A549 (cell line): ENCODE measurements at regions not wholly inside any gene's neighbourhood (a gene's known extent, or its start where the extent isn't known, plus 50 kb on each side); places are given as distances from the start of the nearest gene placed in this dataset.

ENCODE experiments used
- CHD4 ChIP-seq: fragments of 200-600 bp; sonication (generic); IDR thresholded peaks from 2 replicates; pipeline ENCODE4 v1.6.1; 2016; ENCODE audit warnings: antibody characterized with exemption, mild to moderate bottlenecking, borderline replicate concordance
- CTCF ChIP-seq: fragments of >200 bp; sonication (Bioruptor Twin); formaldehyde crosslinking; IDR thresholded peaks from 3 replicates; pipeline ENCODE4 v1.5.1; 2016
- EP300 ChIP-seq, 2 experiments: fragments of >200 bp; sonication (Bioruptor Twin); formaldehyde crosslinking; IDR thresholded peaks; 2 replicates in 1 of 2; 3 replicates in 1 of 2; pipeline ENCODE4 v1.6.1; 2016 to 2017
- HDAC2 ChIP-seq: fragments of 200-600 bp; sonication (generic); IDR thresholded peaks from 2 replicates; pipeline ENCODE4 v1.6.1; 2016
- HOXA7 ChIP-seq: fragments of 250-450 bp; sonication (Bioruptor Pico); IDR thresholded peaks from 2 replicates; pipeline ENCODE4 v1.5.0; 2020; ENCODE audit warnings: mild to moderate bottlenecking, moderate library complexity
- KDM5A ChIP-seq: fragments of 200-600 bp; sonication (generic); IDR thresholded peaks from 2 replicates; pipeline ENCODE4 v1.6.1; 2016; ENCODE audit warnings: antibody characterized with exemption, mild to moderate bottlenecking
- MAFK ChIP-seq: fragments of 450-650 bp; IDR thresholded peaks from 2 replicates; pipeline ENCODE4 v1.6.1; 2014; ENCODE audit not compliant: partially characterized antibody
- MAX ChIP-seq: IDR thresholded peaks from 2 replicates; pipeline ENCODE4 v1.6.1; 2012
- MYC ChIP-seq: IDR thresholded peaks from 2 replicates; pipeline ENCODE4 v1.6.1; 2012; ENCODE audit warnings: mild to moderate bottlenecking, inconsistent platforms, low read length, improper control_type of control experiment, borderline replicate concordance
- NFE2L2 ChIP-seq: fragments of 150-350 bp; conservative IDR thresholded peaks from 2 replicates; pipeline ENCODE4 v1.6.1; 2014; ENCODE audit warnings: low read length
- POLR2A ChIP-seq: IDR thresholded peaks from 2 replicates; pipeline ENCODE4 v1.6.1; 2012; ENCODE audit warnings: mild to moderate bottlenecking, low read length
- RAD21 ChIP-seq, 2 experiments: fragments of >200 bp in 1 of 2; sonication (Bioruptor Twin) in 1 of 2; formaldehyde crosslinking in 1 of 2; IDR thresholded peaks in 1 of 2; conservative IDR thresholded peaks in 1 of 2; 2 replicates in 1 of 2; 3 replicates in 1 of 2; pipeline ENCODE4 v1.6.1; 2012 to 2018; ENCODE audit warnings: inconsistent platforms in 1 of 2
- SMC3 ChIP-seq: fragments of >200 bp; sonication (Bioruptor Twin); formaldehyde crosslinking; IDR thresholded peaks from 3 replicates; pipeline ENCODE4 v1.6.1; 2018; ENCODE audit warnings: inconsistent platforms

- TF ChIP-seq EP300 (IDR thresholded peaks at IDR 0.05) = no peak
- TF ChIP-seq HDAC2 = no peak
- TF ChIP-seq CTCF = no peak
- TF ChIP-seq POLR2A = no peak
- TF ChIP-seq MAX = no peak
- no peak for TF ChIP-seq RAD21 (conservative IDR thresholded peaks at IDR 0.05 in 1 of 2, IDR thresholded peaks at IDR 0.05 in 1 of 2)
- no peak for TF ChIP-seq NFE2L2
- TF ChIP-seq MAFK = no peak
- TF ChIP-seq SMC3 = no peak
- no peak for TF ChIP-seq MYC
- no peak for TF ChIP-seq KDM5A
- TF ChIP-seq HOXA7 (CRISPR knock-in tag) = no peak
- TF ChIP-seq CHD4 = no peak
Measured at GRCh38 chr1:172956871-172957270, 93.9 kb downstream of the TNFSF18 start.
